ENCODE measurements at regions not wholly inside any gene's neighbourhood (a gene's known extent, or its start where the extent isn't known, plus 50 kb on each side); places are given as distances from the start of the nearest gene placed in this dataset.

DNA sequence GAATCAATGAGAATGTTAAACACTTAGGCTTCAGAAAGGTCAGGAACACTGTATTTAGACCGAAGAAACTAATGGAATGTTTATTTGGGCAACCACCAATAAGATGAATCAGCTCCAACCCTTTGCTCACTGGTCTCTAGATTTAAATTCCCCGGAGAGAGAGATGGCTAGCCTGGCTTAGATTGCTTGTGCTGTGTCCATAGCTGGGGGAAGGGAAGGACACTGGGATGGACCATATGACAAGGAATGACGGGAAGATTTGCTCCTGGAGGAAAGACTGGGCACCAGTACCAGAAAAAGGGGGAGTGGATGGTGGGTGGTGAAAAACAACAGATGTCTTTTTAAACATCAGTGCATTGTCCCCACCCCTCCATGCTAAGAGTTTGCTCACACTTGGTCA, 426.6 kb downstream of the DUSP10 start:
- no peak for TF ChIP-seq CTCF (IDR thresholded peaks at IDR 0.05)
- TF ChIP-seq POLR2A (IDR thresholded peaks at IDR 0.05): no peak

Data from Peyer's patch (tissue), 4 donors.